ENCODE measurements at regions not wholly inside any gene's neighbourhood (a gene's known extent, or its start where the extent isn't known, plus 50 kb on each side); places are given as distances from the start of the nearest gene placed in this dataset.

- Mint-ChIP-seq H3K4me3 (no peak overlapping the region), H3K27me3 (peaks cover 5% of the 10 kb centered on the region), H3K9me3 (peaks cover 16% of the 10 kb centered on the region), H3K36me3 (ENCODE audit: low read depth) (no peaks in the 10 kb centered on the region), H3K27ac (no peak overlapping the region), H3K4me1 (ENCODE audit: low read depth) (no peaks in the 10 kb centered on the region)
- intact Hi-C loops (cut with micrococcal nuclease) = no loop called here
Observed at GRCh38 chr10:4488904-4489303, 337.1 kb upstream of the AKR1E2 start.

GRCh38 chr10:4485636-4486035 lies 340.4 kb upstream of the AKR1E2 start:
- H3K36me3 Mint-ChIP-seq (ENCODE audit: low read depth) = no peaks in the 10 kb centered on the region
- no peak overlapping the region for H3K4me3 Mint-ChIP-seq
- intact Hi-C loops (cut with micrococcal nuclease) = no loop called here
- no peaks in the 10 kb centered on the region for H3K9me3 Mint-ChIP-seq
- no peak overlapping the region for H3K27ac Mint-ChIP-seq
- H3K4me1 Mint-ChIP-seq (ENCODE audit: low read depth) = no peaks in the 10 kb centered on the region
- H3K27me3 Mint-ChIP-seq = peaks cover 7% of the 10 kb centered on the region

GRCh38 chr10:4483811-4484210 lies 342.2 kb upstream of the AKR1E2 start:
- Mint-ChIP-seq H3K27me3 (peaks cover 5% of the 10 kb centered on the region), H3K36me3 (ENCODE audit: low read depth) (no peaks in the 10 kb centered on the region), H3K9me3 (peaks cover 11% of the 10 kb centered on the region), H3K27ac (no peak overlapping the region), H3K4me3 (no peak overlapping the region), H3K4me1 (ENCODE audit: low read depth) (no peaks in the 10 kb centered on the region)
- intact Hi-C loops (cut with micrococcal nuclease) = no loop called here

- no peak overlapping the region for H3K27ac Mint-ChIP-seq
- H3K36me3 Mint-ChIP-seq (ENCODE audit: low read depth) = no peaks in the 10 kb centered on the region
- H3K27me3 Mint-ChIP-seq = peaks cover 2% of the 10 kb centered on the region
- no peaks in the 10 kb centered on the region for H3K4me1 Mint-ChIP-seq (ENCODE audit: low read depth)
- intact Hi-C loops (cut with micrococcal nuclease) = no loop called here
- H3K4me3 Mint-ChIP-seq = no peak overlapping the region
- peaks cover 11% of the 10 kb centered on the region for H3K9me3 Mint-ChIP-seq
Observed at GRCh38 chr10:4482659-4483058, 343.3 kb upstream of the AKR1E2 start.

GRCh38 chr10:4481192-4481591 lies 344.8 kb upstream of the AKR1E2 start:
- Mint-ChIP-seq H3K36me3 (ENCODE audit: low read depth) (no peaks in the 10 kb centered on the region), H3K4me3 (no peak overlapping the region), H3K9me3 (peaks cover 11% of the 10 kb centered on the region), H3K27ac (no peak overlapping the region), H3K4me1 (ENCODE audit: low read depth) (no peaks in the 10 kb centered on the region), H3K27me3 (peaks cover 2% of the 10 kb centered on the region)
- intact Hi-C loops (cut with micrococcal nuclease) = no loop called here

GRCh38 chr10:4479342-4479741 lies 346.7 kb upstream of the AKR1E2 start:
- H3K27ac Mint-ChIP-seq = no peak overlapping the region
- H3K27me3 Mint-ChIP-seq = peaks cover 2% of the 10 kb centered on the region
- H3K4me1 Mint-ChIP-seq (ENCODE audit: low read depth) = peaks cover 5% of the 10 kb centered on the region
- H3K4me3 Mint-ChIP-seq = no peak overlapping the region
- H3K9me3 Mint-ChIP-seq = peaks cover 11% of the 10 kb centered on the region
- H3K36me3 Mint-ChIP-seq (ENCODE audit: low read depth) = no peaks in the 10 kb centered on the region
- intact Hi-C loops (cut with micrococcal nuclease) = no loop called here

GRCh38 chr10:4477664-4478063 lies 348.3 kb upstream of the AKR1E2 start:
- H3K9me3 Mint-ChIP-seq = peaks cover 11% of the 10 kb centered on the region
- H3K27ac Mint-ChIP-seq = no peak overlapping the region
- intact Hi-C loops (cut with micrococcal nuclease) = no loop called here
- no peak overlapping the region for H3K4me3 Mint-ChIP-seq
- peaks cover 9% of the 10 kb centered on the region for H3K4me1 Mint-ChIP-seq (ENCODE audit: low read depth)
- H3K27me3 Mint-ChIP-seq = peaks cover 6% of the 10 kb centered on the region
- H3K36me3 Mint-ChIP-seq (ENCODE audit: low read depth) = no peaks in the 10 kb centered on the region

GRCh38 chr10:4475827-4476490 lies 350.0 kb upstream of the AKR1E2 start:
- Mint-ChIP-seq H3K36me3 (ENCODE audit: low read depth) (no peaks in the 10 kb centered on the region), H3K4me1 (ENCODE audit: low read depth) (peaks cover 9% of the 10 kb centered on the region)
- intact Hi-C loops (cut with micrococcal nuclease) = no loop called here

GRCh38 chr10:4474829-4475228 lies 351.2 kb upstream of the AKR1E2 start:
- no peak overlapping the region for H3K27ac Mint-ChIP-seq
- intact Hi-C loops (cut with micrococcal nuclease) = no loop called here
- H3K9me3 Mint-ChIP-seq = peaks cover 10% of the 10 kb centered on the region
- H3K4me1 Mint-ChIP-seq (ENCODE audit: low read depth) = peaks cover 10% of the 10 kb centered on the region
- no peak overlapping the region for H3K4me3 Mint-ChIP-seq
- peaks cover 4% of the 10 kb centered on the region for H3K27me3 Mint-ChIP-seq
- H3K36me3 Mint-ChIP-seq (ENCODE audit: low read depth) = no peaks in the 10 kb centered on the region

More at GRCh38 chr10:4475827-4476490, 350.0 kb upstream of the AKR1E2 start:
- Mint-ChIP-seq H3K27me3 (peaks cover 4% of the 10 kb centered on the region), H3K9me3 (peaks cover 11% of the 10 kb centered on the region), H3K27ac (no peak overlapping the region), H3K4me3 (no peak overlapping the region)

GRCh38 chr10:4473977-4474376 lies 352.0 kb upstream of the AKR1E2 start:
- Mint-ChIP-seq H3K4me1 (ENCODE audit: low read depth) (peaks cover 17% of the 10 kb centered on the region), H3K9me3 (peaks cover 2% of the 10 kb centered on the region), H3K27me3 (peaks cover 4% of the 10 kb centered on the region), H3K4me3 (no peak overlapping the region), H3K36me3 (ENCODE audit: low read depth) (no peaks in the 10 kb centered on the region), H3K27ac (no peak overlapping the region)
- intact Hi-C loops (cut with micrococcal nuclease) = no loop called here

GRCh38 chr10:4472190-4472904 lies 353.7 kb upstream of the AKR1E2 start:
- H3K4me3 Mint-ChIP-seq = no peak overlapping the region
- intact Hi-C loops (cut with micrococcal nuclease) = no loop called here
- H3K27ac Mint-ChIP-seq = no peak overlapping the region
- no peaks in the 10 kb centered on the region for H3K36me3 Mint-ChIP-seq (ENCODE audit: low read depth)
- H3K4me1 Mint-ChIP-seq (ENCODE audit: low read depth) = peaks cover 17% of the 10 kb centered on the region
- H3K9me3 Mint-ChIP-seq = no peaks in the 10 kb centered on the region
- peaks cover 4% of the 10 kb centered on the region for H3K27me3 Mint-ChIP-seq

- Mint-ChIP-seq H3K4me3 (no peak overlapping the region), H3K36me3 (ENCODE audit: low read depth) (no peaks in the 10 kb centered on the region), H3K9me3 (no peaks in the 10 kb centered on the region), H3K27me3 (peaks cover 6% of the 10 kb centered on the region), H3K4me1 (ENCODE audit: low read depth) (peaks cover 17% of the 10 kb centered on the region), H3K27ac (no peak overlapping the region)
- intact Hi-C loops (cut with micrococcal nuclease) = no loop called here
Observed at GRCh38 chr10:4470231-4470835, 355.7 kb upstream of the AKR1E2 start.

GRCh38 chr10:4467481-4467880 lies 358.5 kb upstream of the AKR1E2 start:
- no peaks in the 10 kb centered on the region for H3K36me3 Mint-ChIP-seq (ENCODE audit: low read depth)
- intact Hi-C loops (cut with micrococcal nuclease) = no loop called here
- H3K9me3 Mint-ChIP-seq = peaks cover 7% of the 10 kb centered on the region
- H3K4me3 Mint-ChIP-seq = no peak overlapping the region
- peaks cover 4% of the 10 kb centered on the region for H3K27me3 Mint-ChIP-seq
- H3K27ac Mint-ChIP-seq = no peak overlapping the region
- peaks cover 8% of the 10 kb centered on the region for H3K4me1 Mint-ChIP-seq (ENCODE audit: low read depth)

- Mint-ChIP-seq H3K9me3 (peaks cover 17% of the 10 kb centered on the region), H3K27me3 (peaks cover 2% of the 10 kb centered on the region), H3K27ac (no peak overlapping the region), H3K4me1 (ENCODE audit: low read depth) (no peaks in the 10 kb centered on the region), H3K36me3 (ENCODE audit: low read depth) (no peaks in the 10 kb centered on the region), H3K4me3 (no peak overlapping the region)
- intact Hi-C loops (cut with micrococcal nuclease) = no loop called here
Observed at GRCh38 chr10:4460267-4460666, 365.7 kb upstream of the AKR1E2 start.
